ENCODE measurements at regions not wholly inside any gene's neighbourhood (a gene's known extent, or its start where the extent isn't known, plus 50 kb on each side); places are given as distances from the start of the nearest gene placed in this dataset.

DNA sequence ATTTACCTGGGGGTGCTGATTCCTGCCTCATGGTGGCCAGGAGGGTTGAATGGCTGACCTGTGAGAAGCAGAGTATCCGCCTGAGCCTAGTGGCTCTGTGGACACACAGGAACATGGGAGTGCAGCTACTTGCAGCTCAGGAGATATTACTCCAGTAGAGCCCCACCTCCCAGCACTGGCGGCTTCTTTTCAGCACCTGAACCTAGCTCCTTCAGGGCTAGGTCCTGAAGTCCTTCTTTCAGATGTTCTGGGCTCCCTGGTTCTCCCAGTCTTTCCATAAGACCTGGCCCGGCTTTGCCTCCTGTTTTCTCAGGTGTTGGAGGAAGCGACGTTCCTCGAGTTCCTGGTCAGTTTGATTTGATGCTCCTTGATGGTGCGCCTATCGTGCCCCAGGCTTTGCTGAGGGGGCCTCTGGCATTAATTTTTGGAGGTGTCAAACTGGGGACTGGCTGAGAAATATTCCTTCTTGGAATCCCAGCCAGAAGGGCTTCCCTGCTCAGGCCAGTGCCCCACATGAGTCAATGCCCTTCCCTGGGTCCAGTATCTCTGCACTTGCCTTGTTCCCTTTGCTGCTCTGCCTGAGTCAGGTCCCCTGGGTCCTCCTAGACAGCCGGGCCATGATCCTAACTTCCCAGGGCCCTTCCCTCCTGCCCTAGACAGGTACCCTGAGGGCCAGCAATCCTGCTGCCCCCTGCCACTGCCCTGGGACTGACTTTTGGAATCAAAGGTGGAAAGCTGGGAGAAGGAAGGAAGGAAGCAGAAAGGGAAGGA, 110.7 kb upstream of the HAAO start:
- TF ChIP-seq, protein P1, sequence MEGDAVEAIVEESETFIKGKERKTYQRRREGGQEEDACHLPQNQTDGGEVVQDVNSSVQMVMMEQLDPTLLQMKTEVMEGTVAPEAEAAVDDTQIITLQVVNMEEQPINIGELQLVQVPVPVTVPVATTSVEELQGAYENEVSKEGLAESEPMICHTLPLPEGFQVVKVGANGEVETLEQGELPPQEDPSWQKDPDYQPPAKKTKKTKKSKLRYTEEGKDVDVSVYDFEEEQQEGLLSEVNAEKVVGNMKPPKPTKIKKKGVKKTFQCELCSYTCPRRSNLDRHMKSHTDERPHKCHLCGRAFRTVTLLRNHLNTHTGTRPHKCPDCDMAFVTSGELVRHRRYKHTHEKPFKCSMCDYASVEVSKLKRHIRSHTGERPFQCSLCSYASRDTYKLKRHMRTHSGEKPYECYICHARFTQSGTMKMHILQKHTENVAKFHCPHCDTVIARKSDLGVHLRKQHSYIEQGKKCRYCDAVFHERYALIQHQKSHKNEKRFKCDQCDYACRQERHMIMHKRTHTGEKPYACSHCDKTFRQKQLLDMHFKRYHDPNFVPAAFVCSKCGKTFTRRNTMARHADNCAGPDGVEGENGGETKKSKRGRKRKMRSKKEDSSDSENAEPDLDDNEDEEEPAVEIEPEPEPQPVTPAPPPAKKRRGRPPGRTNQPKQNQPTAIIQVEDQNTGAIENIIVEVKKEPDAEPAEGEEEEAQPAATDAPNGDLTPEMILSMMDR (IDR thresholded peaks at IDR 0.05; ENCODE audit: control extremely low read depth, extremely low read depth, low read depth, missing control alignments): no peak
- ChIA-PET POLR2A (no interaction called here), CTCF (interaction anchor here (0.6 to 1.3 kb wide), 3 partner anchors 13 to 62 kb away, joined by 3 read pairs; no protein-coding TSS in a partner anchor)
- DNase-seq (ENCODE audit: extremely low spot score): no peak

- POLR2A ChIA-PET: no interaction called here
Observed at GRCh38 chr2:42901076-42901640, 108.8 kb upstream of the HAAO start.

DNA sequence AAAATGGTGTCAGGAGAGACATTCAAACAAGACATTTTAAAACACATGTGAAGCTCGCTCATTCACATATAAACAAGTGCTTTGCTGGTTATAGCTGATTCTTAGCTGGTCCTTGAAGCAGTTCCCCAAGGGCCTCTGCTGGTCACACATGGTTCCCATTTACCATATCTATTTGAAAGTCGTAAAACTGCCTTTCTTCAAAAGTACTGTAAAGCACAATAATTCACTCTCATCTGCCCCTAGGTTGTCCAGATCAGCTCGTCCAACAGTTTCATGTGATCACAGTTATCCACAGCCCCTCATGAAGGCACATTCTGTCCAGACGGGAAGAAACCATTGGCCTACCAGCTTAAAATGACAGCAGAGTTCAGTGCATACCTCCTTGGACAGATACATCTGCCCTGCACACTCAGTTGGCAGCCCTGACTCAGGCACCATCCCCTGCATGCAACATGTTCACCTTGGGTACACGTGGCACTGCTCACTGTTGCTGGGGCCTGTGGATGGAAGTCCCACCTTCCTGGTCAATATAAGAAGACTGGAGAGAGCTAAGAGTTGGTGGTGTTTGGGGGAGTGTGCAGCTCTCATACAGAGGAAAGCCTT, 108.0 kb upstream of the HAAO start:
- TF ChIP-seq, protein P1 (IDR thresholded peaks at IDR 0.05; ENCODE audit: control extremely low read depth, extremely low read depth, low read depth, missing control alignments): no peak
- CTCF ChIA-PET: interaction anchor here (1.4 to 1.9 kb wide), 3 partner anchors 17 to 72 kb away, joined by 4 to 7 read pairs (median 5); no protein-coding TSS in a partner anchor
- DNase-seq (ENCODE audit: extremely low spot score): no peak
- POLR2A ChIA-PET: no interaction called here

More at GRCh38 chr2:42901076-42901640, 108.8 kb upstream of the HAAO start:
- CTCF ChIA-PET: interaction anchor here (1.1 to 1.9 kb wide), 3 partner anchors 11 to 73 kb away, joined by 4 to 7 read pairs (median 5); no protein-coding TSS in a partner anchor
- no peak for DNase-seq (ENCODE audit: extremely low spot score)
- TF ChIP-seq, protein P1 (IDR thresholded peaks at IDR 0.05; ENCODE audit: control extremely low read depth, extremely low read depth, low read depth, missing control alignments): no peak

DNA sequence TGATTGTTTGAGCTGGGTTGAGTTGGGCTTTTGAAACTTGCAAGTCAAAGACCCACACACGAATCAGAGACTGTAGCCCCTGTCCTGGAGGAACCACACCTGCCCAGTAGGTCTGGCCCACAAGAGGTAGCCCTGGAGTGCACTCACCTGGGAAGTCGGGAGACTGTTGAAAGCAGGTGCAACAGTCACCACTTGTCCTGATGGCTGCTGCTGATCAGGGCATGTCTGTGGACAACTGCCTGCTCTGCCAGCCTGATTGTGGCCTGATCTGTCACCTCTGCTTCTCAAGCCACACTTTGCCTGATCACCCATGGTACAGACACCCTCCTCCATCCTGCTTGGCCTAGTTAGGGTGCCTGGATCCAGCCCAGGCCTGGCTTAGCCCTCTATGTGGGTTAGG, 105.0 kb upstream of the HAAO start:
- TF ChIP-seq, protein P1 (IDR thresholded peaks at IDR 0.05; ENCODE audit: control extremely low read depth, extremely low read depth, low read depth, missing control alignments): no peak
- CTCF ChIA-PET: interaction anchor here (0.8 kb wide), 1 partner anchor 50 kb away, joined by 3 read pairs; no protein-coding TSS in a partner anchor
- DNase-seq (ENCODE audit: extremely low spot score): no peak
- POLR2A ChIA-PET: no interaction called here

GRCh38 chr2:42895791-42896135, 103.4 kb upstream of the HAAO start:
- TF ChIP-seq, protein P1 (IDR thresholded peaks at IDR 0.05; ENCODE audit: control extremely low read depth, extremely low read depth, low read depth, missing control alignments): no peak
- ChIA-PET POLR2A (no interaction called here), CTCF (no interaction called here)
- no peak for DNase-seq (ENCODE audit: extremely low spot score)

DNA sequence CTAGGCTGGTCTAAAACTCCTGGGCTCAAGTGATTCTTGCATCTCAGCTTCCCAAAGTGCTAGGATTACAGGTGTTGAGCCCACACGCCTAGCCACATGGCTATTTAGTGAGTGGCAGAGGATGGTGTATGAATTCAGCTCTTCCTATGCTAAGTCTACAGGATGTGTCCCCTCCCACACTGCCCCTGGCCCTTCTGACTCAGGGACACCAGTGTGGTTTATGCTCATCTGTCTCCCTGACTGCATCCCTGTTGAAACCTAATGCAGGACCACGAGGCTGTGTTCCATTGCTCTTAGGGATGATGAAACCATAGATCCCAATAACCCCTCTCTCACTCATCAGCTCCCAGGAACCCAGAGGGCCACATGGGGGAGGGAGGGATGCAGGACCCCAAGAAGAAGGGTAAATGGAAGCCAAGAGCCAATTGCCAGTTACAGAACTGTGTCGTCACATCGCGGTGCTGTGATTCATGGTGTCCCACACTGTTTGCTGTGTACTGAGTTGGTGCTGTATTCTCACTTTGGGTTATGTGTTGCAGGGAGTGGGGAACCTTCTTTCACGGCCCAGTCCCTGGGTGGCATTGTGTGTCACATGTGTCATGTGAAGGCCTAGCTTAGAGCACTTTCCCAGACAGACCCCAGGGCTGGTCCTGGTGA, 102.9 kb upstream of the HAAO start:
- DNase-seq (ENCODE audit: extremely low spot score): no peak
- TF ChIP-seq, protein P1 (IDR thresholded peaks at IDR 0.05; ENCODE audit: control extremely low read depth, extremely low read depth, low read depth, missing control alignments): no peak
- ChIA-PET POLR2A (no interaction called here), CTCF (no interaction called here)

Data from GM10248 (cell line).